ENCODE measurements at regions not wholly inside any gene's neighbourhood (a gene's known extent, or its start where the extent isn't known, plus 50 kb on each side); places are given as distances from the start of the nearest gene placed in this dataset.
"Not testable (repeated sequence)": the region's sequence is repeated elsewhere in the genome, so short reads cannot be mapped to it uniquely, and the experiment has no call there.

DNA sequence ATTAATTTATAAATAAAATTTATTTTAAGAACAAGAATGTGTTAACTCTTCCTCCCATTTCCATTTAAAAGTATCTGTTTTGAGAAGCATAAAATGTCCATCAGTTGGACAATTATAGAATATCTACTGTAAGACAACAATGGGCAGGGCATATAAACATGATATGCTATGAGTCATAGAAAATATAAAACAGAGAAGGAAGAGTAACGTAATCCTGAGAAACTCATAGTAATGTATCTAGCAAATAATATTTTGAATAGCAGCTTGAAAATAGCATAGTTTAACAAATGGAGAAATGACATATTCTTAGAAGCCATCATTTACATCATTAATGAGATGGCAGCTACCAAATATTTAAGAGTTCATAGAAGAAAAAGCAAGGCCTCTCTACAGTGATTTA, 820.3 kb upstream of the PCDH10 start:
- no peak for DNase-seq (ENCODE audit: low read depth in 4 of 6, low spot score in 6 of 6)
- no CpG with 5 or more reads among the region's 1 CpG for WGBS (ENCODE audit: insufficient coverage)
- no peaks in the 10 kb centered on the region for H3K27me3 ChIP-seq (ENCODE audit: control insufficient read depth, insufficient read depth, low read length)

DNA sequence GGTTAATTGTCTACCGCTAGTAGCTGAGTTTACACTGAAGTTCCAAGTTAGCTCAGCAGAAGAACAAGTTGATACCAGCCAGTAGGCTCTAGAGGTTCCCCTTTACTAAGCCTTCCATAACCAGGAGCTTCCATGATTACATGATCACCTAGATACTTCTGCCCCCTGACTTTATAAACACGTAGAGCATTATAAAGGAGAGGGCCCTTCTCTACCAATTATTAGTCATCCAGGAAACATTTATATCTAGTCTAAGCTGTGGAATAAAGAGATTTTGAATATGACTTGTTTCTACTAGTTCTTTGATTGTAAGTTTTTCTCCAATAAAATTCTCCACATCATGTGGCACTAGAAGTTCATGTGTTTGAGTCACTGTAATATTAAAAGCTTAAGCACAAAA, 818.1 kb upstream of the PCDH10 start:
- WGBS (ENCODE audit: insufficient coverage): 100% methylated on average over 1 of the region's 2 CpGs

More for the DNA sequence above, 820.3 kb upstream of the PCDH10 start:
- Histone ChIP-seq H3K27ac (ENCODE audit: low read depth, low read length) (no peak overlapping the region), H3K4me3 (ENCODE audit: low read depth, low read length) (no peak overlapping the region), H3K36me3 (ENCODE audit: control insufficient read depth, insufficient read depth, low read length) (no peaks in the 10 kb centered on the region), H3K9me3 (ENCODE audit: control insufficient read depth, insufficient read depth, low read length) (no peaks in the 10 kb centered on the region), H3K4me1 (ENCODE audit: control insufficient read depth, insufficient read depth, low read length) (no peaks in the 10 kb centered on the region)

DNA sequence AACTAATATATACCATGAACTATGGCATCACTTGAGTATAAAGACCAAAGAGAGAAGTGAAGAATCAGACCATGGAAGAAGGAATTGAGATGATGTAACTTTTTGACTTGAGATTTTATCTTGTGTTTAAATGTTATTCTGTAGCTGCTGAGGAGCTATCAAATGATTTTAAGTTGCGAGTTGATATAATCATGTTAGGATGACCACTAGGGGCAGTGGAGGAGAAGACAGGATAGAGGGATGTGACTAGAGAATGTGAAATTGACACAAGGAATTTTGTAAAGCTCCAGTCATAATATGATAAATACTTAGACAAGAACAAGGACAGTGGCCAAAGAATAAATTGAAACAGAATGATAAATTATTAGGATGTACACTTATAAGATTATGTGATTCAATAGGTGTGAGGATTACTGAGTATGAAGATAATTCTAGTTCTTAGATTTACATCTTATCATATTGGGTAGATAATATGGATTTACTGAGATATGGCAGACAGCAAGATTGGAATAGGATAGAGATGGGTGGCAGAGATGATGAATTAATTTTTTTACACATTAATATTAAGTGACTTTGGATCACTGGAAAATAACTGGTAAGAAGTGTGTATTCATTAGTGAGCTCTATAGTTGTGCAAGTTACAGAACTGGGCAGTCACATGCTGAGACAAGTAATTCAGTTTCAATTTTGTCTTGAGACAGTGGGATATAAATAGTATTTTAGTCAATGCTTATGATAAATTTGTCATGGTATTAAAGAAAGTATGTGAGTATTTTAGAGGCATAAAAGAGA, 816.0 kb upstream of the PCDH10 start:
- DNase-seq (ENCODE audit: low read depth in 4 of 6, low spot score in 6 of 6): no peak

More for the DNA sequence above, 818.1 kb upstream of the PCDH10 start:
- Histone ChIP-seq H3K36me3 (ENCODE audit: control insufficient read depth, insufficient read depth, low read length) (no peaks in the 10 kb centered on the region), H3K27ac (ENCODE audit: low read depth, low read length) (no peak overlapping the region), H3K4me3 (ENCODE audit: low read depth, low read length) (no peak overlapping the region), H3K4me1 (ENCODE audit: control insufficient read depth, insufficient read depth, low read length) (no peaks in the 10 kb centered on the region), H3K27me3 (ENCODE audit: control insufficient read depth, insufficient read depth, low read length) (no peaks in the 10 kb centered on the region), H3K9me3 (ENCODE audit: control insufficient read depth, insufficient read depth, low read length) (no peaks in the 10 kb centered on the region)
- no peak for DNase-seq (ENCODE audit: low read depth in 4 of 6, low spot score in 6 of 6)

DNA sequence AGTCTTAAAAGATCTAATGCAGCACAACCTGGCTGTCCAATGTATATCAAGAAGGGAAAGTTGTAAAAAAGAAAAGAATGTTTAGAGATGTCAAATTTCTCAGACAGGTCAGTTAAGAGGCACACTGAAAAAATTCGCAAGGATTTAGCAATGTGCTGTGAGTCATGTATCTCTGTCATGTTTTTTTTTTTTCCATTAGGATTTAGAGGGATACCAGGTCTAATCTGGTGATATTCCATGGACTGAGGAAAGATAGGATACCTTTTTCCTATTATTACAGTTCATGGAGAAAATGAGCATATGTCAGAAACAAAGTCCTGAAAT, 815.4 kb upstream of the PCDH10 start:
- DNase-seq (ENCODE audit: low read depth in 4 of 6, low spot score in 6 of 6): no peak
- H3K9me3 ChIP-seq (ENCODE audit: control insufficient read depth, insufficient read depth, low read length): no peaks in the 10 kb centered on the region
- no peak overlapping the region for H3K4me3 ChIP-seq (ENCODE audit: low read depth, low read length)
- no peaks in the 10 kb centered on the region for H3K36me3 ChIP-seq (ENCODE audit: control insufficient read depth, insufficient read depth, low read length)
- H3K27me3 ChIP-seq (ENCODE audit: control insufficient read depth, insufficient read depth, low read length): no peaks in the 10 kb centered on the region
- no CpG with 5 or more reads among the region's 1 CpG for WGBS (ENCODE audit: insufficient coverage)
- no peak overlapping the region for H3K27ac ChIP-seq (ENCODE audit: low read depth, low read length)
- no peaks in the 10 kb centered on the region for H3K4me1 ChIP-seq (ENCODE audit: control insufficient read depth, insufficient read depth, low read length)

More for the DNA sequence above, 816.0 kb upstream of the PCDH10 start:
- no peaks in the 10 kb centered on the region for H3K36me3 ChIP-seq (ENCODE audit: control insufficient read depth, insufficient read depth, low read length)
- no peaks in the 10 kb centered on the region for H3K9me3 ChIP-seq (ENCODE audit: control insufficient read depth, insufficient read depth, low read length)
- no peaks in the 10 kb centered on the region for H3K27me3 ChIP-seq (ENCODE audit: control insufficient read depth, insufficient read depth, low read length)
- no peak overlapping the region for H3K4me3 ChIP-seq (ENCODE audit: low read depth, low read length)
- H3K27ac ChIP-seq (ENCODE audit: low read depth, low read length): no peak overlapping the region
- no CpG with 5 or more reads among the region's 1 CpG for WGBS (ENCODE audit: insufficient coverage)
- no peaks in the 10 kb centered on the region for H3K4me1 ChIP-seq (ENCODE audit: control insufficient read depth, insufficient read depth, low read length)

DNA sequence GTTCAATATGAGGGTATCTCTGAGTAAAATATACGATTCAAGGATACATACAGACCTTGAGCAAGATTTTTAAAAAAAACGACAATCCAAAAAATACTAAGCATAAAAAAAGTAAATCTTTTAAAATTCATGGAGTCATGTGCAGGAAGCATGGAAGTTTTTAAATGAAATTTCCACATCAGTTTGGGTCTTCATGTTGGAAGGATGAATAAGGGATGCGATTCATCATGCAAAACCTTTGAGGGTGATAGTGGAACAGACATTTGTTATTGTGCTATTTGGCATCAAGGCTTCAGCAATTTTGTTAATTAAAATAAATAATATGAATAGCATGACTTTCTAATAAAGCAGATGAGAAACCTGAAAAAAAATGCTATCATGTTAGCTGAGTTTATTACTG, 815.0 kb upstream of the PCDH10 start:
- no CpG with 5 or more reads among the region's 3 CpGs for WGBS (ENCODE audit: insufficient coverage)
- Histone ChIP-seq H3K4me1 (ENCODE audit: control insufficient read depth, insufficient read depth, low read length) (no peaks in the 10 kb centered on the region), H3K27ac (ENCODE audit: low read depth, low read length) (no peak overlapping the region), H3K4me3 (ENCODE audit: low read depth, low read length) (no peak overlapping the region), H3K27me3 (ENCODE audit: control insufficient read depth, insufficient read depth, low read length) (no peaks in the 10 kb centered on the region), H3K36me3 (ENCODE audit: control insufficient read depth, insufficient read depth, low read length) (no peaks in the 10 kb centered on the region), H3K9me3 (ENCODE audit: control insufficient read depth, insufficient read depth, low read length) (no peaks in the 10 kb centered on the region)
- DNase-seq (ENCODE audit: low read depth in 4 of 6, low spot score in 6 of 6): no peak

DNA sequence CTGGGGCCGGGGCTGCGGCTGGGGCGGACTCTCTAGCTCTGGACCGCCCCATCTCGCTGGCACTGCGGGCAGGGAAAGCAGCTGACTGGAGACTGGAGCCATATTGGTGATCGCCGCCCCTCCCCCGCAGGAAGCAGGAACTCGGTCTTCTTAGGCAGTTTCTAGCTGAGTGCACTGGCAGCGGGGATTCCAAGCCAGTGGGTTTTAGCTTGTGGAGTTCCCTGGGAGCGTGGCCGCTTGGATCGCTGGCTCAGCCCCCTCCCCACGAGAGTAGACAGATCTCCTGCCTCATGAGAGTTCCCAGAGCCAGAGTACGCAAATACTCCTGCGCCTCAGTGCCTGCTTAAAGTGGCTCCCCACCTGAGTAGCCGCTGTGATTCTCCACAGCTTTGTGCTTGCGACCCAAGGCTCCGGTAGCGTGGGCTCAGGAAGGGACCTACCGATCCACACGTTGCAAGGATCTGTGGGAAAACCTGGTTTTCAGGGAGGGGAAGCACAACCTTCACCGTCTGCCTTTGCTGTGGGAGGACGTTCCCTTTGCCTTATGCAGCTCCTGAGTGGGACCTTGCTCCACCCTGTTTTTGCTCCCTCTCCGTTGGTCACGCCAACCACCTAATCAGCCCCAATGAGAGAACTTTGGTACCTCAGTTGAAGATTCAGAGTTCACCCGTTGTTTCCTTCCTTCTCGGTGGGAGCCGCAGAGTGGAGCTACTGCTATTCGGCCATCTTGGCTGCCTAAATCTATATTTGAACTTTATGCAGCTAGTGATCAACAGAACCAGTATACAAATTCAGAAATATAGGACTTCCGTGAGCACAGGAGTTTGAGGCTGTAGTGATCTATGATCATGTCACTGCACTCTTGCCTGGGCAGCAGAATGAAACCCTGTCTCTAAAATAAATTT, 803.9 kb upstream of the PCDH10 start:
- H3K27ac ChIP-seq (ENCODE audit: low read depth, low read length): no peak overlapping the region
- no peaks in the 10 kb centered on the region for H3K36me3 ChIP-seq (ENCODE audit: control insufficient read depth, insufficient read depth, low read length)
- no peak for DNase-seq (ENCODE audit: low read depth in 4 of 6, low spot score in 6 of 6)
- H3K27me3 ChIP-seq (ENCODE audit: control insufficient read depth, insufficient read depth, low read length): no peaks in the 10 kb centered on the region
- WGBS (ENCODE audit: insufficient coverage): 96% methylated on average over 30 of the region's 32 CpGs
- no peaks in the 10 kb centered on the region for H3K4me1 ChIP-seq (ENCODE audit: control insufficient read depth, insufficient read depth, low read length)
- no peaks in the 10 kb centered on the region for H3K9me3 ChIP-seq (ENCODE audit: control insufficient read depth, insufficient read depth, low read length)
- no peak overlapping the region for H3K4me3 ChIP-seq (ENCODE audit: low read depth, low read length)

DNA sequence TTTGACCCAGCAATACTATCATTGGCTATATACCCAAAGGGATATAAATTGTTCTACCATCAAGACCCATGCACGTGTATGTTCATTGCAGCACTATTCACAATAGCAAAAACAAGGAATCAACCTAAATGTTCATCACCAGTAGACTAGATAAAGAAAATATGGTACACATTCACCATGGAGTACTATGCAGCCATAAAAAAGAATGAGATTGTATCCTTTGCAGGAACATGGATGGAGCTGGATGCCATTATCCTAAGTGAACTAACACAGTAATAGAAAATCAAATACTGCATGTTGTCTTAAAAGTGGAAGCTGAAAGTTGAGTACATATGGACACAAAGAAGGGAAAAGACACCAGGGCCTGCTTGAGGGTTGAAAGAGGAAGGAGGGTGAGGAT, 803.1 kb upstream of the PCDH10 start:
- no peak overlapping the region for H3K4me3 ChIP-seq (ENCODE audit: low read depth, low read length)
- H3K27ac ChIP-seq (ENCODE audit: low read depth, low read length): no peak overlapping the region
- no peak for DNase-seq (ENCODE audit: low read depth in 4 of 6, low spot score in 6 of 6)
- H3K9me3 ChIP-seq (ENCODE audit: control insufficient read depth, insufficient read depth, low read length): no peaks in the 10 kb centered on the region
- no peaks in the 10 kb centered on the region for H3K4me1 ChIP-seq (ENCODE audit: control insufficient read depth, insufficient read depth, low read length)
- no CpG with 5 or more reads among the region's 1 CpG for WGBS (ENCODE audit: insufficient coverage)
- H3K27me3 ChIP-seq (ENCODE audit: control insufficient read depth, insufficient read depth, low read length): no peaks in the 10 kb centered on the region
- no peaks in the 10 kb centered on the region for H3K36me3 ChIP-seq (ENCODE audit: control insufficient read depth, insufficient read depth, low read length)

DNA sequence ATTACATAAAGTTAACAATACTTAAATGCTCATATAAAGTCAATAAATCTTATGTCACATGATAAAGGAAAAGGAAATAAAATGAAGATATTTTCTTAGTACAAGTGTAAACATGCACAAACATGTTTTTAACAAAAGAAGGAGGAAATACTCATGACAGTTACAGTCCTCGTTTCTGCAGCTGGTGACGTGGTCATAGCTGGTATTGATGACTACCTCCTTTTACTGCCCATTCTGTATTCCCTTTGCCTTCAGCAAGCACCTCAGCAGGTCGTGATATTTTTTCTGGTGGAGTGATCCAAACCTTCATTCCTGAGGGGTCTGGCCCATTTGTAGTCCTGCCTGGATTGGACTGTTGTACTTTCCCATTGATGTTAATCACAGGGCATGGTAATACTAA, 797.5 kb upstream of the PCDH10 start:
- not testable (repeated sequence) for H3K27ac ChIP-seq (ENCODE audit: low read depth, low read length); H3K27me3 ChIP-seq (ENCODE audit: control insufficient read depth, insufficient read depth, low read length); H3K9me3 ChIP-seq (ENCODE audit: control insufficient read depth, insufficient read depth, low read length); H3K36me3 ChIP-seq (ENCODE audit: control insufficient read depth, insufficient read depth, low read length); H3K4me3 ChIP-seq (ENCODE audit: low read depth, low read length); DNase-seq (ENCODE audit: low read depth in 4 of 6, low spot score in 6 of 6); H3K4me1 ChIP-seq (ENCODE audit: control insufficient read depth, insufficient read depth, low read length)
- WGBS (ENCODE audit: insufficient coverage): 83% methylated on average over 1 of the region's 3 CpGs

DNA sequence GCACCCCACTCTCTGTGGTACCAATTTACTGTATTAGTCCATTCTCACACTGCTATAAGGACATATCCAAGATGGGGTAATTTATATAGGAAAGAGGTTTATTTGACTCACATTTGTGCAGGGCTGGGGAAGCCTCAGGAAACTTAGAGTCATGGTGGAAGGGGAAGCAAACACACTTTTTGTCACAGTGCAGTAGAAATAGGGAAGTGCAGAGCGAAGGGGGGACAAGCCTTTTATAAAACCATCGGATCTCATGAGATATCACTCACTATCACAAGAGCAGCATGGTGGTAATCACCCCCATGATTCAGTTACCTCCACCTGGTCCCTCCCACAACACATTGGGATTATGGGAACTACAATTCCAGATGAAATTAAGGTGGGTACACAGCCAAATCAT, 766.9 kb upstream of the PCDH10 start:
- Histone ChIP-seq H3K36me3 (ENCODE audit: control insufficient read depth, insufficient read depth, low read length) (no peaks in the 10 kb centered on the region), H3K9me3 (ENCODE audit: control insufficient read depth, insufficient read depth, low read length) (no peaks in the 10 kb centered on the region), H3K27me3 (ENCODE audit: control insufficient read depth, insufficient read depth, low read length) (no peaks in the 10 kb centered on the region), H3K4me1 (ENCODE audit: control insufficient read depth, insufficient read depth, low read length) (no peaks in the 10 kb centered on the region), H3K27ac (ENCODE audit: low read depth, low read length) (no peak overlapping the region), H3K4me3 (ENCODE audit: low read depth, low read length) (no peak overlapping the region)
- no peak for DNase-seq (ENCODE audit: low read depth in 4 of 6, low spot score in 6 of 6)
- no CpG with 5 or more reads among the region's 2 CpGs for WGBS (ENCODE audit: insufficient coverage)
